Astrocyte of the spinal cord (primary cell): ENCODE measurements at regions not wholly inside any gene's neighbourhood (a gene's known extent, or its start where the extent isn't known, plus 50 kb on each side); places are given as distances from the start of the nearest gene placed in this dataset.

Experiments
- DNase-seq: peaks from one replicate; pipeline ENCODE4 v3.0.0; 2011; ENCODE audit warnings: low read depth, low spot score
- H3K4me3 ChIP-seq: 2 replicates; pipeline ENCODE4 v1.5.1; 2011; ENCODE audit warnings: low read depth, mild to moderate bottlenecking, low read length, moderate library complexity
- CTCF ChIP-seq: IDR thresholded peaks from 2 replicates; pipeline ENCODE4 v1.5.1; 2012; ENCODE audit warnings: low read depth, mild to moderate bottlenecking, low read length, inconsistent platforms
- in situ Hi-C: cut with HindIII; loops from 2 replicates; pipeline ENCODE4 v1.10.0; 2017; ENCODE audit warnings: low sequenced_read_pairs

GRCh38 chr4:130859991-130860390 lies 1764.0 kb downstream of the C4orf33 start:
- no peak overlapping the region for H3K4me3 ChIP-seq
- in situ Hi-C loops, result no loop called here
- no peak for DNase-seq
- no peak for TF ChIP-seq CTCF

DNA sequence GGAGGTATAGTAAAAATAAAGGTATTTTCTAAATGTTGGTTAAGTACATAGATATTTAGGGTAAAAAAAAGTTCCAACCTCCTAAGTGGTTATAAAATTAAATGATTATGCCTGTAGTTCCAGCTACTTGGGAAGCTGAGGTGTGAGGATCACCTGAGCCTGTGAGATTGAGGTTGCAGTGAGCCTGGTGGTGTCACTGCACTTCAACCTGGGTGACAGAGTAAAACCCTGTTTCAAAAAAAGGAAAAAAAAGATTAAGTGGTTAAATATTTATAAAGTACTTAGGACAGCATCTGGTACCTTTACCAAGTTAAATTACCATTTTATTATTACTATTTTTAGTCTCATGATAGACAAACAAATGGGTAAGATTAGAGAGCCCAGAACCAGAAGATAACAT lies 1801.0 kb downstream of the C4orf33 start:
- in situ Hi-C loops, result no loop called here
- H3K4me3 ChIP-seq, result no peak overlapping the region
- no peak for DNase-seq
- no peak for TF ChIP-seq CTCF

DNA sequence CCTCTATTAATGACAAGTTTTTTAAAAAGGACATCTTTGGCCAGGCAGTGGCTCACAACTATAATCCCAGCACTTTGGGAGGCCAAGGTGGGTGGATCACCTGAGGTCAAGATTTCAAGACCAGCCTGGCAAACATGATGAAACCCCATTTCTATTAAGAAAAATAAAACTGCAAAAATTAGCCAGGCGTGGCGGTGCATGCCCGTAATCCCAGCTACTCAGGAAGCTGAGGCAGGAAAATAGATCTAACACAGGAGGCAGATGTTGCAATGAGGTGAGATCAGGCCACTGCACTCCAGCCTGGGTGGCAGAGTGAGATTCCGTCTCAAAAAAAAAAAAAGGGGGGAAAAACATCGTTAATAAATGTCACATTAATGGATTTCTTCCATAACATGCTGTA lies 1805.4 kb downstream of the C4orf33 start:
- DNase-seq, result no peak
- H3K4me3 ChIP-seq, result no peak overlapping the region
- in situ Hi-C loops, result no loop called here
- TF ChIP-seq CTCF, result no peak

DNA sequence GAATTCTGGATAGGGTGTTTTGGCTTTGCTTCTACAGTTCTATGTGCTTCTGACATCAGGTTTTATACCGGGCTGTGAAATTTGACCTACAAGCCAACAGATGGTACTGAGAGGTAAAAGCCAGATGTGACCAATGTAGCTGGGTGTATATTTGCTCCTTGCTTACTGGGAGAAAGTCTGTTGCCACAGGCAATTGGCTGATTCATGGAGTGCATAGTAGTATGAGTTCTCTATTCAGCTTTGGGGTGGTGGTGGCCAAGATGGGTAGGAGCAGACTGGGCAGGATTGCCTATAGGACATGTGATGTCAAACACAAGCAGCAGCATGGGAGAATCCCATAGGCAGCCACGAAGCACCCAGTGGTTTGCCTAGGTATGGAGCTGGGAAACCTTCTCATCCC lies 1827.0 kb downstream of the C4orf33 start:
- TF ChIP-seq CTCF, result no peak
- in situ Hi-C loops, result no loop called here
- H3K4me3 ChIP-seq, result no peak overlapping the region
- DNase-seq, result no peak

DNA sequence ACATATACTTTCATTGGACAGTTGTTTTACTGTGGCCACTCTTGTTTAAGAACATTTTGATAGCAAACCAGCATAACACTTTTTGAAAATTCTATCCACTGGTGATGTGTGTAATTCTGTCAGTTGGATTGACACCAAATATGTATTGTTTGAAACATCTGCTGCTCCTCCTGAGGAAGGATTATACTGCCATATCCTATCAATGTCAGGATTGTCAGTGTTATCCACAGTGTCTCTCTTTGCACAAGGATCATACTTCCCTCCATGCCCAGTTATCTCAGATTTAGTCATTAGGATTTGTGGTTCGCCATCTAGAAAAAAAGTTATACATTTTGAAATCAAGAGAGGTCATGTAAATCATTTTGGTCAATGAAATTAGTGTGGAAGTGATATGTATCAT lies 1859.6 kb downstream of the C4orf33 start:
- no peak for TF ChIP-seq CTCF
- no peak overlapping the region for H3K4me3 ChIP-seq
- no peak for DNase-seq
- in situ Hi-C loops, result no loop called here

DNA sequence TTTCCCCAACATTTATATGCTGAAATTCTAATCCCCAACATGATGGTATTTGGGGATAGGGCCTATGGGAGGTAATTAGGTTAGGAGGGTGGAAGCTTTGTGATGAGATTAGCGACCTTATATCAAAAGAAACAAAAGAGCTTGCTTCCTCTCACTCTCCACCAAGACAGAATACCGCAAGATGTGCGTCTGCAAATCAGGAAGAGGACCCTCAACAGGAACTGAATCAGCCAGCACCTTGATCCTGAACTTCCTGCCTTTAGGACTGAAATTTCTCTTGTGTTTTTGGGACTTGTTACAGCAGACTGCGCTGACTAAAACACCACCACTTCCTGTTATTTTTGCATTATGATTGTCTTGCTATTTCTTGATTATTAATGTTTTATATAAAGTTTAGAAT lies 1889.4 kb downstream of the C4orf33 start:
- TF ChIP-seq CTCF, result no peak
- H3K4me3 ChIP-seq, result no peak overlapping the region
- DNase-seq, result no peak
- in situ Hi-C loops, result no loop called here

- TF ChIP-seq CTCF, result no peak
- no peak for DNase-seq
- no peak overlapping the region for H3K4me3 ChIP-seq
- in situ Hi-C loops, result no loop called here
Measured at GRCh38 chr4:130995988-130996387, 1900.0 kb downstream of the C4orf33 start.
